M059J (cell line): ENCODE measurements at regions not wholly inside any gene's neighbourhood (a gene's known extent, or its start where the extent isn't known, plus 50 kb on each side); places are given as distances from the start of the nearest gene placed in this dataset.
A peak's percentile ranks its signal among the peaks of the same experiment; 100 is the strongest.

ENCODE experiments used
- DNase-seq: peaks from one replicate; pipeline ENCODE4 v3.0.0-alpha.2; 2012; ENCODE audit warnings: low read depth

DNA sequence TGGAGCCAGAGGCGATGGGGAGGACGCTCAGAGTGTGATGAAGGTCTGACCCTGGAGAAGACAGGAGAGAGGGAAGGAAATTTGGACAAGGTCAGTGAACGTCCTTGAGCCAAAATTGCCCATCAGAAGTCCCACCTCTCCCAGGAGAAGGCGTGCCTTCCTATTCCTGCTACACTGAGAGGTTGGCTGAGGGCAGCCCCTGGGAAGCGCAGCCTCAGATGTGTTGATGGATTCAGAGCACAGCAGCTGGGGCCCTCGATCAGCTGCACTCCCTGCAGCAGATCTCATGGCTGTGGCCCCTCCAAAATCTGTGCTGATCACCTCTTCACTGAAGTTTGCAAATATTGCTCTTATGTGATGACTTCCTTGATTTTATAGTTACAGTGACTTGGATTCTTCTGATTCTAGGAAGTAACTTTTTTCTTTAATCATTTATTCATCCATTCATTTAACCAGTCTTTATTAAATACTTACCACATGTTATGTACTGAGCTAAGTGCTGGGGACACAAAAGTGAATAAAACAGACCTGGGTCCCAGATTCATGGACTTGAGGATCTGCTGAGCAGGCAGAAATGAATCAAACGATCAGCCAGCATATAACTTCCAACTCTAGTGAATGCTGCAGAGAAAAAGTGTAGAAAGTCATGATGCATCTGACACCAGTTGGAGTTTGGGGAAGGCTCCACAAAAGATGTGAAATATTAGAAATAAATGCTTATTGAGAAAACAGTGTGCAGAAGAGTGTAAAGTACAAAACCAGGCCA is 69.6 kb upstream of the ARMC2 start:
- DNase-seq = no peak

DNA sequence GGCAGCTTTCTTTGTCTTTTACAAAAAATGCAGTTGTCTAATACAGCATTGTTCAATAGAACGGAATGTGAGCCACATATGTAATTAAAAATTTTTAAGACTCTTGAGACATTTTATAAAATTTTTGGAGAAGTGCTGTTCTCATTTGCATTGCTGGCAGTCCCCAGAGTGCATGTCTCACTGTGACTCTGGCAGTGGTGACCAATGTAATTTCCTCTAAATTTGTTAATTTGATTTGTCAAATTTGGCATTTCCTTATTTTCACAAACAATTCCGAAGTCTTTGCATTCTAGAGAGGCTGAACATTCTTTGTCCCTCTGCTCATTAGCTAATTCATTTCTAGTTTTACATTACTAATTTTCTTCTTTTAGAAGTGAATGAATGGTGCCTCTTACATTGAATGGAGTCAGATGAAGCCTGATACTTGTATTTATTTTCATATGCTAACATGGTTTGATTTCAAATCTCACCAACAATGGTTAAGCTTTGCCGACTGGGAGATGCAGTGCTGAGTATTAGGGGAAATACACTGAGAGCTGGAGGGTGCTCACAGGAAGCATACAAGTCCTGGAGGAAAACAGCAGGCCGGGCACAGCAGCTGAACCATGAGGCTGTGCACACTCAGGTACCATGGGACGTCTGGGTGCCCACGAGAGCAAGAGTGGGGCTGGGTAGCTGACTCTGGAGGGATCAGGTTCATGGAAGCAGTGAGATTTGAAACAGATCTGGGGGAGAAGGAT is 68.5 kb upstream of the ARMC2 start:
- no peak for DNase-seq

DNA sequence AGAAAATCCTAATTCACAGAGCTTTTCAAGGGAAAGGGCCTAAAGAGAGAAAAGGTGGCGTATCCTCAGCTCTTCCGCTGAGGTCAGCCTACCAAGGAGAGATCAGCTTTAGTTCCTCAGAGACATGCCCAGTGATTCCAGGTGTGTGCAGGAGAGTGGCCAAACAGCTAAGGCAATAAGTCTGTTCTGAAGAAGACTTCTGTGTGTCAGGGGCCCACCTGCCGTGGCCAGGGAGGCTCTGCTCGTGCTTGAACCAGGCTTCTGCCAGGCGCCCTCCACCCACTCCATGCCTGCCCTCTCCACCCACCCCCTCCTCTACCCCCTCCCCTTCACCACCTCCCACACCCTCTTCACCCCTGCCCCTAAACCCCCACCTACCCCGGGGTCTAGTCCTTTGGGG is 67.4 kb upstream of the ARMC2 start:
- no peak for DNase-seq

DNA sequence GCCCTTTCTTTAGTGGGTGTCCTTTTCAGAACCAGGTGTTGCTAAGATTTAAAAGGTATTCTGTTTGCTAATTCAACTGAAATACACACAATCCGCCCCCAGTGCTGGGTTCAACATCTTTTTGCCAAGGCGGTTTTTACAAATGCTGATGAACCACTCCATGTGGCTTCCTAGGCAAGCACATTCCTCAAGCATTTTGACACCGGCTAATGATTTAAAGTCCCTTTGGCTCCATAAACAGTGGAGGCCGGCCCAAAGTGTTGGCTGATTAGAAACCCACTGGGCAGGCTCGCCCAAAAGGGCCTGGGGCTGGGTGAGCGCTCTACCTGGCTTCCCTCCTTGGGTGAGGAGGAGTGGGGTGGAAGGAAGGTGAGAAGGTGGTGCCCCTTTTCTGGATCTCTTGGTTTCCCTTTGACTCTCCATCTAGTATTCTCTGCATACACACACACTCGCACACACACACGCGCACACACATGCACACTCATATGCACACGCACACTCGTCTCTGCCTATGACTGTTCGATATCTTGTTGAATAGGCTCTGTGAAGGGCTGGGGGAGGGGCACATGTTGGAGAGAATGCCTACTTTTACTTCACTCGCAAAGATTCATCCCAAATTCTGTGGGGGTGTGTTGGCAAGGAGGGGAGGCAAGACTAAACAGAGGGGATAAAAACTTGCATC is 66.7 kb upstream of the ARMC2 start:
- DNase-seq = peak; percentile 28

DNA sequence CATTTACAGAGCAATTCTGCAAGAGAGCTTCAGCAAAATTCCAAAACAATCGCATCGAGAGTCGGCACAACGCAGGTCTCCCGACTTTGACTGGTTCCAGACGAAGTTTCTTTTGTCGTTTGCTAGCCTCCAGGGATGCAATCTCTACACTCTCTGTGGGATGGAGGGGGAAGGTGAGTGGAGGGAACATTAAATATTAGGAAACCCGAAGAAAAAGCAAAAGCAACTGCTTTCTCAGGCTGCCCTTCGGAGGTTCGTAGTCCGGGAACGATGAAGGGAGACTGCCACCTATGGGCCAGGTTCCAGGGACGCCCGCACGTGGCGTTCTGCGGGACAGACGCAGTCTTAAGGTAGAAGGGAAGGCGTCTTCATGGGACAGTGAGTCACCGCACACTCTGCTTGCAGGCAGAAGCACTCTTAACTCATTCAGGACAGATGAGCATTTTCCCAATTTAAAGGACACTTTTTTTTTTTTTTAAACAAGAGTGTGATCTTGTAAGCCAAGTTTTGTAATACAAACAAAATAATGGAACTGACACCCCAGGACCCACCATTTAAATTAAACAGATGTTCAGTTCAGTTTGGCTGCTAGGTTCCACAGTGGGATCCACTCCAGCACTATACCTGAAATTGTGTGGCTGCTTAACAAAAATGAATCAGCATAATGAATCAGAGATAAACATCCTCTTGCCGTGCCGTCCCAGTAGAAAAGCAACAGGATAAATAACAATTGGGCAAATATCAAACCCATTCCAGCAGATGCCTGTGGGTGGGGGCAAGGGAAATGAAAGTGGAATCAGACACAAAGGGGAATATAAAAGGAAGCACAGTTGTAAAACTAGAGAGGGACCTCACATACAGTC is 65.8 kb upstream of the ARMC2 start:
- DNase-seq = peak; percentile 92

DNA sequence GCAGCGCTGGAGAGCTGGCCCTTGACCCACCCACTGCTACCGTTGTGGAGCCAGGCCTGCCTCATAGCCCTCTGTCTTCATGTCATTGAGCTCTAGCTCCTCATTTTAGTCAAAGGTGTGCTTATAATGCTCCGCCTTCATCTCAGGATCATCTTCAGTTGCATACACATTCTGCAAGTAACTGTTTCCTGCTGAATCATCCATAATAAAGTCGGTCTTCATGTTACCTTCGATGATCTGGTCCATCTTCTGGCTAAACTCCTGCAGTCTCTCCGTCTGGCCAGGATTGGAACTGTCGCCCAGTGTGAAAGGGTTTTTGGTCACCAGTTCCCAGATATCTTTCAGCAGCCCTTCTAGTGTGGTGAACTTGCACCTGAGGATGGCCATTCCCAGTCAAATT is 62.6 kb upstream of the ARMC2 start:
- no peak for DNase-seq

DNA sequence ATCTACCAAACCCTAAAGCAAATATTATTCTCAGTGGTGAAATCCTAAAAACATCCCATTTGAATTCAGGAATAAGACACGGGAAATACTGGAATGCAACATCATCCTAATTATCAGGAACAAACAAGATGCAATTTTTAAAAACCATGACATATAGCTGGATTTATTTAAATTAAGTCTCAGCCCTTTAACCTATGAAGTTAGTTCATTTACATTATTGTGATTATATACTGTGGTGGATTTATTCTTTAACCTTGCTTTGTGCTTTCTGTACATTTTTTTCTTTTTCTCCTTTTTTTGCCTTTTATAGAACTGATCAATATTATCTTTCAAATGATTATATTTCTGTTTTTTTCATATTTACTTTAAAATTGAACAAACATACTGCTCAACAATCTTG is 59.8 kb upstream of the ARMC2 start:
- DNase-seq = no peak

DNA sequence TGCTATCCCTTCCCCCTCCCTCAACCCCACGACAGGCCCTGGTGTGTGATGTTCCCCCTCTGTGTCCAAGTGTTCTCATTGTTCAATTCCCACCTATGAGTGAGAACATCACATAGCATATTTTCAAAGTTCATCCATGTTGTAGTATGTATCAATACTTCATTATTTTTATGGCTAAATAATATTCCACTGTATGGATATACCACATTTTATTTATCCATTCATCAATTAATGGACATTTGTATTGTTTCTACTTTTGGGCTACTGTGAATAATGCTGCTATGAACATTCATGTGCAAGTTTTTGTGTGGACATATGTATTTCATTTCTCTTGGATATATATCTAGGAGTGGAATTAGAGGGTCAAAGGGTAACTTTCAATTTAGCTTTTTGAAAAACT is 58.7 kb upstream of the ARMC2 start:
- DNase-seq = no peak

DNA sequence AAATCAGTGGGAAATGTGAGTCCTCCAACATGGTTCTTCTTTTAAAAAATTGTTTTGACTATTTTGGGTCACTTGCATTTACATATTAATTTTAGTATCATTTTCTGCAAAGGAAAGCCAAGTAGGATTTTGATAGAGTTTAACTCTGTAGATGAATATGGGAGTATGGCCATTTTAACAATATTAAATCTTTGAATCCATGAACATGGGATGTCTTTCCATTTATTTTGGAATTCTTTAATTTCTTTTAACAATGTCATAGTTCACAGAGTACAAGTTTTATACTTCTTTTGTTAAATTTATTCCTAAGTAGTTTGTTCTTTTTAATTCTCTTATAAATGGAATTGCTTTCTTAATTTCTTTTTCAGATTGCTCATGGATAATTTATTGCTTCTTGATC is 56.5 kb upstream of the ARMC2 start:
- DNase-seq = no peak

DNA sequence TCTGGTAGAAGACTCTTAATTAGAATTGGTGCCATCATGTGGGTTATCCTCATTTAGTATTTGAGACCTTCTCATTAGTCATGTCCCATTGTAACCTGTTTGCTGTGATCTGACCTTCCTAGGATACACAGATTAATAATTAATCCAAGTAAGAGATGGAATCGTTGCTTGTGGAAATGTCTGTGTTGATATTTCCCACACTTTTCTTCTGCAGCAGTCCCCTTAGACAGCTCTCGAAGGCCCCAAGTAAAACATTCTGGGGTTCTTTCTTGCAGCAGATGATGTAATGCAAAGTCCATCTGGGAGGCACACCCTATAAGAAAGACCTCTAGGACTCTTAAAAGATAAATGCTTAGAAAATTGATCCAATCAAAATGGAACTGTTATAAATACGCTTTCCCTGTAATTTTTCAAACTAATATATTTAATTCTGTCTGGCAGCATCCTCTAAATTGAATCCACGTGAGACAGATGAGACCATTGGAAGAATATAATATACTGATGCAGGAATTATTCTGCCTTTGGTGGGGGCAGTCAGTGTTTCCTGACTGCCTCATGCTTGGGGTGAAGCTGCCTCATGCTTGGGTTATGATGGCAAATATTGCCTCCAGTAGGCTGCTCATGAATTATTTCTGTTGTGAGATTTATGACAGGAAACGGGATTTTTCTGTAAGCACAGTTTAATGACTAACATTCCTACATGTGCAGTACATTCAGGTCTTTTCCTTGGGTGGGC is 54.5 kb upstream of the ARMC2 start:
- DNase-seq = no peak

DNA sequence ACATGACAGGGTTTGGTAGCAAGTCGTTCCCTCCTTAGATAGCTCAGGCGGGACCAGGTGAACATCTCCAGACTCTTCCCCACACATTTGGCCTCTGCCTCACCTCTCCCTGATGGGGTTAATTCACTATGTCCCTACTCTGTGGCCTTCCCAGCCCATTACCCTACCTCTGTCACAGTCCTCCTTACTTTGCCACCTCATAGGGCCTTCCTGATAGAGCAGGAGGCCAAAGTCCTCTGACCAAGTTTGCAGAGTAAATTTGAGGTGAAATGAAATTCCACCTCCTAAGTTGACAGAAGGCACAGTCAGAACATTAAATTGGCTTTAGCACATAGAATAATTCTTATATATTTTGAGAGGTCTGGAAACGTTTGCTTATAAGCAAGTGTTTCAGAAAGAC is 53.1 kb upstream of the ARMC2 start:
- no peak for DNase-seq

DNA sequence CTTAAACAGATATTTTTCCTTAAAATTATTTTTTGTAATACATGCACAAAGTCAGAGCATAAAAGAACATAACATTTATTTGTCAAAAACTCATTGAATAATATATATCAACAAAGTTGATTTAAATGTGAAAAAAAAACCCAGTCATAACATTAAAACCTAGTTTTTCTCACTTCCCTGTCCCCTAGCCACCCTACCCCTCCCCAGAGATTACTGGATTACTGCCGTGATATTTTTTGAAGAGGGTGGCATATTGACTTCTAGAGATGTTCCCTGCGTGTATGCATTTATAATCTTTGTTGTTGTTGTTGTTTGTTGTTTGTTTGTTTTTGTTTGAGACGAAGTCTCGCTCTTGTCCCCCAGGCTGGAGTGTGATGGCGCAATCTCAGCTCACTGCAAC is 52.4 kb upstream of the ARMC2 start:
- no peak for DNase-seq

DNA sequence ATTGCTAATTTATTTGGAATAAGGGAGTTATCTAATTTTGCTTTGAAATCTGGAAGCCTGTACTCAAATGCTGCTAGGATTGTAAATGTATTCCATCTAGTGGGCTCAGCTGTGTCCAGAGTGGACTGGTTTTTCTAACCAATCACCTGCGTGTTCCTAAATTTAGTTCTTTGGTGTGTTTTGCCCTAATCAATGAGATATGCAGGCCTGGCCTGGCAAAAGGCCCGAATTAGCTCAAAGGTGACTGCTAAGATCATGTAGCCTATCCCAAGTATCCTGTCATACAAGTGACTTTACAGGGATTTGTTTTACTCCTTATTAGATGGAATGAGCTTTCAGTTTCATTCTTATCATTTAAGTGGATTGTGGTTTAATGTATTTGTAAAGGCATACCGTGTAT is 51.3 kb upstream of the ARMC2 start:
- no peak for DNase-seq

DNA sequence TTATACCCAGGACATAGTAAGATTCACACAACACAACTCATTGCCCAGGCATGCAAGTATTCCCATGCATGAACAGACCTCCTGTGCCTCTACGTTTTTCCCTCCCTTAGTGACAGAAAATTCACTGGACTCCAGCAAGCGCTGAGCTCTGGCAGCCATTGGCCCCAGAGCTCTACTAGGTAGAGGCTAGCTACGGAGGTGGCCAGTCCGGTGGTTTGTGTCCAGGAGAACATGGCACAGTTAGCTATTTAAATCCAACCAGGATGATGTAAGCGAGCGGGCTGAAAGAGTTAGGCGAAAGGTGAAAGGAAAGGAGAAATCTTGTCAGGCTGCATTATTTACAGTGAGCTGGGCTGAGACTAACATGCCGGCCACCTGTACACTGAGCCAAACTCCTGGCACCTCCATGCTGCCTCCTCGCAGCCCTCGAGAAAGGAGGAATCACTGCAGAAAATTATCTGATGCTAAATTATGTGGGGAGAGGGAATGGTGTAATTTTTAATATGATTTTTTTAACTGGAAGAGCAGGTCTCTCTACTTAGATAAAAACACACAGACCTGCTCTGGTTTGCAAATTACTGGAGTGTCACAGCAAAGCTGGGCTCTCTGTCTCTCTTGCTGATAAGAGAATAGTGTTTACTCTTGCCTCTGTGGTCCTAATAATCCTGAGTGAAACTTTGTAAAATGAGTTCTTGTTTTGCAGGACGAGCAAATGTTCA is 50.1 kb upstream of the ARMC2 start:
- peak; percentile 25 for DNase-seq
